Trophoblast cell (in vitro differentiated cells and primary cell): ENCODE measurements at regions not wholly inside any gene's neighbourhood (a gene's known extent, or its start where the extent isn't known, plus 50 kb on each side); places are given as distances from the start of the nearest gene placed in this dataset.

ENCODE experiments used
- DNase-seq, 2 donors: peaks; one replicate each; pipeline ENCODE4 v3.0.0-alpha.2; 2016
- H2AFZ ChIP-seq: 2 replicates; pipeline ENCODE4 v1.6.1; 2013; ENCODE audit warnings: low read length, moderate library complexity, mild to moderate bottlenecking; ENCODE audit not compliant: insufficient read depth, poor library complexity
- H2AK5ac ChIP-seq: 2 replicates; pipeline ENCODE4 v1.6.1; 2013; ENCODE audit warnings: mild to moderate bottlenecking, low read length
- H2BK120ac ChIP-seq: 2 replicates; pipeline ENCODE4 v1.6.1; 2013; ENCODE audit warnings: low read length, mild to moderate bottlenecking, moderate library complexity; ENCODE audit not compliant: insufficient read depth, poor library complexity
- H2BK12ac ChIP-seq: 2 replicates; pipeline ENCODE4 v1.6.1; 2013; ENCODE audit warnings: mild to moderate bottlenecking, low read length, moderate library complexity
- H2BK5ac ChIP-seq: 2 replicates; pipeline ENCODE4 v1.6.1; 2013; ENCODE audit warnings: low read length, low read depth, moderate library complexity, mild to moderate bottlenecking; ENCODE audit not compliant: poor library complexity
- H3K14ac ChIP-seq: 2 replicates; pipeline ENCODE4 v1.6.1; 2013; ENCODE audit warnings: mild to moderate bottlenecking, low read length
- H3K18ac ChIP-seq: 2 replicates; pipeline ENCODE4 v1.6.1; 2013; ENCODE audit warnings: mild to moderate bottlenecking, low read length
- H3K23ac ChIP-seq: 2 replicates; pipeline ENCODE4 v1.6.1; 2013; ENCODE audit warnings: low read length
- H3K27ac ChIP-seq: 2 replicates; pipeline ENCODE4 v1.5.1; 2013; ENCODE audit warnings: low read depth, mild to moderate bottlenecking, inconsistent platforms, low read length, moderate library complexity
- H3K27me3 ChIP-seq: 2 replicates; pipeline ENCODE4 v1.6.1; 2013; ENCODE audit warnings: inconsistent platforms, mild to moderate bottlenecking, low read length, moderate library complexity; ENCODE audit not compliant: insufficient read depth
- H3K36me3 ChIP-seq, 2 experiments: 1 replicate in 1 of 2; 2 replicates in 1 of 2; pipeline ENCODE4 v1.6.1; 2013; ENCODE audit warnings: low read length in 2 of 2, mild to moderate bottlenecking in 2 of 2, moderate library complexity in 1 of 2; ENCODE audit not compliant: insufficient read depth in 2 of 2, control insufficient read depth in 1 of 2
- H3K4ac ChIP-seq: 2 replicates; pipeline ENCODE4 v1.6.1; 2013; ENCODE audit warnings: low read depth, mild to moderate bottlenecking, low read length, moderate library complexity
- H3K4me1 ChIP-seq, 2 experiments: 1 replicate in 1 of 2; 2 replicates in 1 of 2; pipeline ENCODE4 v1.6.1; 2013; ENCODE audit warnings: low read length in 2 of 2, mild to moderate bottlenecking in 2 of 2, moderate library complexity in 1 of 2; ENCODE audit not compliant: insufficient read depth in 2 of 2, control insufficient read depth in 1 of 2
- H3K4me2 ChIP-seq: 2 replicates; pipeline ENCODE4 v1.6.1; 2013; ENCODE audit warnings: inconsistent platforms, mild to moderate bottlenecking, low read length, moderate library complexity
- H3K4me3 ChIP-seq: 2 replicates; pipeline ENCODE4 v1.5.1; 2013; ENCODE audit warnings: mild to moderate bottlenecking, low read depth, low read length, inconsistent platforms
- H3K79me1 ChIP-seq: one replicate; pipeline ENCODE4 v1.6.1; 2013; ENCODE audit warnings: low read length
- H3K79me2 ChIP-seq: 2 replicates; pipeline ENCODE4 v1.6.1; 2013; ENCODE audit warnings: low read length, mild to moderate bottlenecking; ENCODE audit not compliant: control insufficient read depth, insufficient read depth, poor library complexity
- H3K9ac ChIP-seq: 2 replicates; pipeline ENCODE4 v1.6.1; 2013; ENCODE audit warnings: mild to moderate bottlenecking, low read length
- H3K9me3 ChIP-seq: 2 replicates; pipeline ENCODE4 v1.6.1; 2013; ENCODE audit warnings: low read depth, mild to moderate bottlenecking, control low read depth, inconsistent platforms, low read length; ENCODE audit not compliant: insufficient read depth
- H4K12ac ChIP-seq: 2 replicates; pipeline ENCODE4 v1.6.1; 2013; ENCODE audit warnings: low read depth, mild to moderate bottlenecking, low read length, moderate library complexity
- H4K8ac ChIP-seq: 2 replicates; pipeline ENCODE4 v1.6.1; 2013; ENCODE audit warnings: low read depth, mild to moderate bottlenecking, low read length, moderate library complexity
- H4K91ac ChIP-seq: one replicate; pipeline ENCODE4 v1.6.1; 2013; ENCODE audit warnings: low read depth, mild to moderate bottlenecking, low read length, moderate library complexity
- WGBS: extraction: QIAGEN DNeasy Blood & Tissue Kit; methylation state at CpG from one replicate; pipeline ENCODE4 v1.1.7; 2013; ENCODE audit warnings: missing lambda C conversion rate; ENCODE audit not compliant: insufficient read length, insufficient coverage; ENCODE audit errors: extremely low coverage; 5-methylcytosine and 5-hydroxymethylcytosine counted together

GRCh38 chr12:29893002-29893401, 109.3 kb upstream of the TMTC1 start:
- Histone ChIP-seq H3K27me3 (no peaks in the 10 kb centered on the region), H3K9ac (no peak overlapping the region), H2AFZ (no peak overlapping the region), H2BK120ac (no peak overlapping the region), H3K4me3 (no peak overlapping the region), H3K23ac (no peak overlapping the region), H3K9me3 (peaks cover 2% of the 10 kb centered on the region), H3K79me2 (no peaks in the 10 kb centered on the region), H3K36me3 (no peaks in the 10 kb centered on the region), H3K18ac (no peak overlapping the region), H4K8ac (no peak overlapping the region), H2AK5ac (no peak overlapping the region), H4K91ac (no peak overlapping the region), H3K79me1 (no peaks in the 10 kb centered on the region), H2BK5ac (no peak overlapping the region), H3K4ac (no peak overlapping the region), H3K4me2 (no peak overlapping the region), H3K14ac (no peak overlapping the region), H2BK12ac (no peak overlapping the region), H3K4me1 (no peaks in the 10 kb centered on the region), H3K27ac (no peak overlapping the region), H4K12ac (no peak overlapping the region)
- DNase-seq: no peak
- no CpG with 5 or more reads among the region's 3 CpGs for WGBS

DNA sequence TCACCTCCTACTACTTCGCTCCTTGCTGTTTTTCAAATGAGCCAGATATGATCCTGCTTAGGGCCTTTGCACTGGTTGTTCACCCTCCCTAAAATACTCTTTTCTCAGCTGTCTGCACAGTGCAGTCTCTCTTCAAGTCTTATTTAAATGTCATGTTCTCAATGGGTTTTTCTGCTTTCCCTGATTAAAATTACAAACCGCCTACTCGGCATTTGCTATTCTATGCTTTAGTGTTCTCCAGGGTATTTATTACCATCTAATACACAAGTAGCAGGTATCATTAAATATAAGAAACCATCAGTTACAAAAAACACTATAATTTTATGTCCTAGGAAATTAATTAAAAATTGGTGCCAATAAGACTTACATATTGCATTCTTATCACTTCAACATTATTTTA, 108.0 kb upstream of the TMTC1 start:
- no peak overlapping the region for H3K4ac ChIP-seq
- no peak overlapping the region for H3K4me3 ChIP-seq
- H3K4me1 ChIP-seq: no peaks in the 10 kb centered on the region
- no peak overlapping the region for H2AK5ac ChIP-seq
- no peak overlapping the region for H3K14ac ChIP-seq
- no peak overlapping the region for H2AFZ ChIP-seq
- H2BK5ac ChIP-seq: no peak overlapping the region
- no peak overlapping the region for H3K27ac ChIP-seq
- H3K4me2 ChIP-seq: no peak overlapping the region
- no peaks in the 10 kb centered on the region for H3K79me2 ChIP-seq
- no peak overlapping the region for H2BK12ac ChIP-seq
- no peak overlapping the region for H3K18ac ChIP-seq
- H4K8ac ChIP-seq: no peak overlapping the region
- H3K9ac ChIP-seq: no peak overlapping the region
- peaks cover 2% of the 10 kb centered on the region for H3K9me3 ChIP-seq
- no CpG with 5 or more reads among the region's 3 CpGs for WGBS
- H4K91ac ChIP-seq: no peak overlapping the region
- no peak overlapping the region for H4K12ac ChIP-seq
- no peaks in the 10 kb centered on the region for H3K36me3 ChIP-seq
- no peak overlapping the region for H2BK120ac ChIP-seq
- no peaks in the 10 kb centered on the region for H3K79me1 ChIP-seq
- H3K27me3 ChIP-seq: no peaks in the 10 kb centered on the region
- DNase-seq: no peak
- no peak overlapping the region for H3K23ac ChIP-seq

GRCh38 chr12:29889737-29890136, 106.0 kb upstream of the TMTC1 start:
- no peak overlapping the region for H2BK120ac ChIP-seq
- no peaks in the 10 kb centered on the region for H3K27me3 ChIP-seq
- no peaks in the 10 kb centered on the region for H3K36me3 ChIP-seq
- no peak overlapping the region for H2AK5ac ChIP-seq
- no peak overlapping the region for H3K18ac ChIP-seq
- H3K4me3 ChIP-seq: no peak overlapping the region
- no peak overlapping the region for H3K14ac ChIP-seq
- no peaks in the 10 kb centered on the region for H3K4me1 ChIP-seq
- H3K4me2 ChIP-seq: no peak overlapping the region
- no peak overlapping the region for H3K4ac ChIP-seq
- no peak for DNase-seq
- H2BK5ac ChIP-seq: no peak overlapping the region
- H3K27ac ChIP-seq: no peak overlapping the region
- H4K8ac ChIP-seq: peak overlapping the region; percentile 28
- no peaks in the 10 kb centered on the region for H3K79me1 ChIP-seq
- H3K23ac ChIP-seq: no peak overlapping the region
- H3K9ac ChIP-seq: no peak overlapping the region
- peaks cover 2% of the 10 kb centered on the region for H3K9me3 ChIP-seq
- H4K91ac ChIP-seq: no peak overlapping the region
- no peak overlapping the region for H2AFZ ChIP-seq
- WGBS: no CpG with 5 or more reads among the region's 5 CpGs
- no peaks in the 10 kb centered on the region for H3K79me2 ChIP-seq
- no peak overlapping the region for H4K12ac ChIP-seq
- no peak overlapping the region for H2BK12ac ChIP-seq

DNA sequence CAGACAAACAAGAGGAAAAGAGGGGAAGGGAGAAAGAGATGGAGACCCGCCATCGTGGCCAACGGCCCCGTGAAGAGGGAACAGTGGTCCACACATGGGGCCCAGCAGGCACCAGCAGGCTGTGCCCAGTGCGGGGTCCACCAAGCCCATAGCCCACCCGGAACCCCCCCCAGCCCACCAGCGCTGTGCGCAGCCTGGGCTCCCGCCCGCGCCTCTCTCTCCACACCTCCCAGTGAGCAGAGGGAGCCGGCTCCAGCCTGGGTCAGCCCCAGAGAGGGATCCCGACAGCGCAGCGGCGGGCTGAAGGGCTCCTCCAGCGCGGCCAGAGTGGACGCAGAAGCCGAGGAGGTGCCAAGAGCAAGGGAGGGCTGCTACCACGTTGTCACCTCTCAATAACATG, 105.0 kb upstream of the TMTC1 start:
- Histone ChIP-seq H3K79me2 (no peaks in the 10 kb centered on the region), H3K9me3 (peaks cover 2% of the 10 kb centered on the region), H3K27ac (no peak overlapping the region), H3K79me1 (no peaks in the 10 kb centered on the region), H3K18ac (no peak overlapping the region), H3K23ac (no peak overlapping the region), H4K91ac (no peak overlapping the region), H4K12ac (no peak overlapping the region), H2BK5ac (no peak overlapping the region), H3K4ac (no peak overlapping the region), H3K9ac (no peak overlapping the region), H3K4me3 (no peak overlapping the region), H4K8ac (no peak overlapping the region), H2BK120ac (no peak overlapping the region), H2AFZ (no peak overlapping the region), H3K36me3 (no peaks in the 10 kb centered on the region), H3K27me3 (no peaks in the 10 kb centered on the region), H2BK12ac (no peak overlapping the region), H2AK5ac (no peak overlapping the region), H3K4me2 (no peak overlapping the region), H3K14ac (no peak overlapping the region), H3K4me1 (no peaks in the 10 kb centered on the region)
- no CpG with 5 or more reads among the region's 21 CpGs for WGBS
- DNase-seq: no peak
